Mesothelial cell of epicardium (in vitro differentiated cells): ENCODE measurements at regions not wholly inside any gene's neighbourhood (a gene's known extent, or its start where the extent isn't known, plus 50 kb on each side); places are given as distances from the start of the nearest gene placed in this dataset.

Experiments used
- DNase-seq, 2 experiments: peaks; one replicate each; pipeline ENCODE4 v3.0.0; 2021; ENCODE audit warnings: low spot score in 2 of 2; ENCODE audit not compliant: unreplicated experiment in 2 of 2
- H3K27ac Mint-ChIP-seq: 2 replicates; pipeline ENCODE4 v1.8.0; 2021; ENCODE audit warnings: mixed read lengths
- H3K27me3 Mint-ChIP-seq: 2 replicates; pipeline ENCODE4 v1.8.0; 2021; ENCODE audit warnings: low read depth, mixed read lengths
- H3K36me3 Mint-ChIP-seq: 2 replicates; pipeline ENCODE4 v1.8.0; 2021; ENCODE audit warnings: mixed read lengths
- H3K4me1 Mint-ChIP-seq: 2 replicates; pipeline ENCODE4 v1.8.0; 2021; ENCODE audit warnings: mixed read lengths
- H3K4me3 Mint-ChIP-seq: 2 replicates; pipeline ENCODE4 v1.8.0; 2021; ENCODE audit warnings: mild to moderate bottlenecking, moderate library complexity, mixed read lengths
- H3K9me3 Mint-ChIP-seq: 2 replicates; pipeline ENCODE4 v1.8.0; 2021; ENCODE audit warnings: mixed read lengths
- TF ChIP-seq, protein P1 (sequence below): fragments of 200-600 bp; sonication (generic); IDR thresholded peaks from one replicate; pipeline ENCODE4 v1.5.0; 2021; ENCODE audit warnings: antibody characterized with exemption; ENCODE audit not compliant: unreplicated experiment

DNA sequence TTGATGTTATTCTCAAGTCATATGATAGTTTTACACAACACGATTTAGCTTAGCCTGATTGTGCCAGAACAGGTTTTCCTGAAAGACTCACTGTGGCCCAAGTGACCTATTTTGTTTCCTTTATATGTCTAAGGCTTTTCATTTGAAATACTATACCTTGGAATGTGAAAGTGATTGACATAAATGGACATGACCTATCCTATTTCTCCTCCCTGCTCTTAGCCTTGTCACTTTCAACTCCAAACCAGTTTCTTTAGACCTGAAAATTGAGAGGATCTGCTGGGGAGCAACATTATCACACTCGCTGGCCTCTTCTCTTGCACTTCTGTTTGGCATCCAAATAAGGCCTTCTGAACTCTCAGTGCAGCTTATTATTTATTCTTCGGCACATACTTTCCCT is 496.8 kb downstream of the MAT2B start:
- Mint-ChIP-seq H3K4me3 (no peak overlapping the region), H3K36me3 (no peaks in the 10 kb centered on the region), H3K4me1 (peaks cover 8% of the 10 kb centered on the region), H3K27me3 (no peaks in the 10 kb centered on the region), H3K27ac (no peak overlapping the region), H3K9me3 (no peaks in the 10 kb centered on the region)
- DNase-seq: no peak
- TF ChIP-seq, protein P1, sequence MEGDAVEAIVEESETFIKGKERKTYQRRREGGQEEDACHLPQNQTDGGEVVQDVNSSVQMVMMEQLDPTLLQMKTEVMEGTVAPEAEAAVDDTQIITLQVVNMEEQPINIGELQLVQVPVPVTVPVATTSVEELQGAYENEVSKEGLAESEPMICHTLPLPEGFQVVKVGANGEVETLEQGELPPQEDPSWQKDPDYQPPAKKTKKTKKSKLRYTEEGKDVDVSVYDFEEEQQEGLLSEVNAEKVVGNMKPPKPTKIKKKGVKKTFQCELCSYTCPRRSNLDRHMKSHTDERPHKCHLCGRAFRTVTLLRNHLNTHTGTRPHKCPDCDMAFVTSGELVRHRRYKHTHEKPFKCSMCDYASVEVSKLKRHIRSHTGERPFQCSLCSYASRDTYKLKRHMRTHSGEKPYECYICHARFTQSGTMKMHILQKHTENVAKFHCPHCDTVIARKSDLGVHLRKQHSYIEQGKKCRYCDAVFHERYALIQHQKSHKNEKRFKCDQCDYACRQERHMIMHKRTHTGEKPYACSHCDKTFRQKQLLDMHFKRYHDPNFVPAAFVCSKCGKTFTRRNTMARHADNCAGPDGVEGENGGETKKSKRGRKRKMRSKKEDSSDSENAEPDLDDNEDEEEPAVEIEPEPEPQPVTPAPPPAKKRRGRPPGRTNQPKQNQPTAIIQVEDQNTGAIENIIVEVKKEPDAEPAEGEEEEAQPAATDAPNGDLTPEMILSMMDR: no peak

DNA sequence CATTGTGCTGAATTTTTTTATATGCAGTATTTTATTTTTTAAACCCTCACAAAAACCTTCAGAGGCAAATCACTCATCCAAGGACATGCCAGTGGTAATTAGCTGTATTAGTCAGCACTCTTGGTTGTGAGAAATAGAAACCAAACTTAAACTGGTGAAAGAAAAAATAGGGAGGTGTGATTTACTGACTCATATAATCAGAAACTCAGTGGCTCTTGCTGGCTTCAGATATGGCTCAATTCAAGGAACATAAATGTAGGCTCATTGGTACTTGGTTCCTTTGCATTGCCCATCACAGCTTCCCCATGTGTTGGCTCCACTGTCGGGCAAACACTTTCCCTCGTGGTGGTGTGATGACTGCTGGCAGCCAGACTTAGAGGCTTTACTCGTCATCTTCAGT is 497.2 kb downstream of the MAT2B start:
- H3K4me3 Mint-ChIP-seq: no peak overlapping the region
- TF ChIP-seq, protein P1: no peak
- no peak overlapping the region for H3K27ac Mint-ChIP-seq
- H3K9me3 Mint-ChIP-seq: no peaks in the 10 kb centered on the region
- no peaks in the 10 kb centered on the region for H3K36me3 Mint-ChIP-seq
- H3K4me1 Mint-ChIP-seq: peaks cover 8% of the 10 kb centered on the region
- no peaks in the 10 kb centered on the region for H3K27me3 Mint-ChIP-seq
- DNase-seq: no peak

DNA sequence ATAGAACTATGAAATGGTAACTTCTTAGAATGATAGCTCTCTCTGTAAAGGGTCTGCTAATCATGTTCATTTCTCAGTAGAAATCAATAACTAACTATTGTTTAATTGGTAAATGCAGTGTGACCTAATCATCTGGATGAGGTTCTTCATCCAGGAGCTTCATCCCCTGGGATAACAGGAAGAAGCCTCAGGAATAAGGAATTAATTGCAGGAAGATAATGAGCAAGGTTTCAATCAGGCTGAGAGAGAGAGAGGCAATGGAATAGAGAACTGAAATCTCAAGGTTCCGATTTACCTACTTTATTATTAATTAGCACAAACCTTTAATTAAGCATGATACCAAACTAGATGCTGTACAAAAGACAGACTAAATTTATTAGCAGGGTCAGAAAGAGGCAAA is 499.7 kb downstream of the MAT2B start:
- no peaks in the 10 kb centered on the region for H3K9me3 Mint-ChIP-seq
- no peak for DNase-seq
- H3K4me1 Mint-ChIP-seq: peaks cover 6% of the 10 kb centered on the region
- H3K4me3 Mint-ChIP-seq: no peak overlapping the region
- TF ChIP-seq, protein P1: no peak
- H3K27me3 Mint-ChIP-seq: no peaks in the 10 kb centered on the region
- H3K27ac Mint-ChIP-seq: no peak overlapping the region
- no peaks in the 10 kb centered on the region for H3K36me3 Mint-ChIP-seq

DNA sequence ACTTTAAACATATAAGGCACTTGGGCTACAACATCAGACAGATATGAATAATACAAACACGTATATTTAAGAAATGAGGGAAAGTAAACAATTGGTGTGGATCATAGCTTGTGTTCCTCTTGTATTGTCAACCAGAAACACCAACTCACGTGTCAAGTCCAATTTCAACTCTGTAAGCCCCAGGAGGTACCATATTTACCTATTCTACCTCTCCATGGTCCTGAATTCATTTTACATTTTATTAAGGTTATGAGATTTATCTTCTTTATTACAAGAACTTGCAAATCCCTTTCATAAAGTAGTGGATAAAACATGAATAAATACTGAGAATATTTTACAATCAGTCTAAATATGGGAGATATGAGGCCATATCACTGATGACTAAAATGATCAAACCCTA is 501.6 kb downstream of the MAT2B start:
- no peak for DNase-seq
- TF ChIP-seq, protein P1: no peak
- peaks cover 7% of the 10 kb centered on the region for H3K4me1 Mint-ChIP-seq
- no peak overlapping the region for H3K4me3 Mint-ChIP-seq
- no peaks in the 10 kb centered on the region for H3K36me3 Mint-ChIP-seq
- no peak overlapping the region for H3K27ac Mint-ChIP-seq
- H3K9me3 Mint-ChIP-seq: no peaks in the 10 kb centered on the region
- no peaks in the 10 kb centered on the region for H3K27me3 Mint-ChIP-seq

DNA sequence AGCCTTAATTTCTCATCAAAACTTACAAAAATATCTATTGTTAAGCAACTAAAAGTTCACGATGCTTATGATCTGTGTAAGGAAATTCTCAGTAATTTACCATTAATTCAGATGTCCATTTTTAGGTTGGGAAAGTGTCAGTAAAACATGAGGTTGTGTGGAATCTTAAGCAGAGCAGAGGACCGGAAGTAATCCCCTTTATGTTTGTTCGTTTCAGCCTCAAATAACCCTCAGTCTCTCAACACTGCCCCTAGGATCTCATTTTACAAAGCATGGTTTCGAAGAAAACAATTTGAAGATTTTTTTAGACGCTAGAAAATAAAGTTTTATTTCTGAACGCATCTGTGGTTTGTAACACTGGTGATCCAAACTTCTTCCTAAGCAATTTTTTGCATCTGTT is 504.2 kb downstream of the MAT2B start:
- no peak overlapping the region for H3K27ac Mint-ChIP-seq

More for the DNA sequence above, 504.2 kb downstream of the MAT2B start:
- TF ChIP-seq, protein P1: no peak
- no peak overlapping the region for H3K4me3 Mint-ChIP-seq
- no peaks in the 10 kb centered on the region for H3K9me3 Mint-ChIP-seq
- no peaks in the 10 kb centered on the region for H3K27me3 Mint-ChIP-seq
- DNase-seq: no peak
- peaks cover 5% of the 10 kb centered on the region for H3K4me1 Mint-ChIP-seq
- no peaks in the 10 kb centered on the region for H3K36me3 Mint-ChIP-seq
